Right lobe of liver (tissue), 6 donors: ENCODE measurements at regions not wholly inside any gene's neighbourhood (a gene's known extent, or its start where the extent isn't known, plus 50 kb on each side); places are given as distances from the start of the nearest gene placed in this dataset.

ENCODE experiments used
- ATAC-seq, 4 donors: fragments of 200-7000 bp; cut with Tn5 transposase; one replicate each; pipeline ENCODE4 v1.9.1; 2020; ENCODE audit warnings: mild to moderate bottlenecking in 4 of 4, moderate library complexity in 4 of 4
- DNase-seq, 3 donors: peaks; one replicate each; pipeline ENCODE4 v3.0.0-alpha.2; 2020
- H3K27ac ChIP-seq, 3 donors: fragments of 200-600 bp; one replicate each; pipeline ENCODE4 v1.8.0; 2022
- H3K27me3 ChIP-seq, 2 donors: fragments of 200-600 bp; one replicate each; pipeline ENCODE4 v1.8.0; 2022
- H3K36me3 ChIP-seq, 4 donors: fragments of 200-600 bp; sonication (generic) in 1 of 4; one replicate each; pipeline versions ENCODE4 v1.5.1 to v1.8.0; 2017 to 2022; ENCODE audit warnings: control low read depth in 1 of 4
- H3K4me1 ChIP-seq, 4 donors: fragments of 200-600 bp; sonication (generic) in 1 of 4; one replicate each; pipeline versions ENCODE4 v1.5.1 to v1.8.0; 2017 to 2022; ENCODE audit warnings: control low read depth in 1 of 4
- H3K4me3 ChIP-seq, 3 donors: fragments of 200-600 bp; one replicate each; pipeline ENCODE4 v1.8.0; 2022
- H3K9me3 ChIP-seq, 4 donors: fragments of 200-600 bp; sonication (generic) in 1 of 4; one replicate each; pipeline versions ENCODE4 v1.5.1 to v1.8.0; 2017 to 2022; ENCODE audit warnings: control low read depth in 1 of 4
- CTCF ChIP-seq, 4 donors: fragments of 200-600 bp in 3 of 4; fragments of 450-650 bp in 1 of 4; IDR thresholded peaks; one replicate each; pipeline versions ENCODE4 v1.5.1 to v1.8.0; 2016 to 2022; ENCODE audit warnings: antibody characterized with exemption in 4 of 4, mild to moderate bottlenecking in 2 of 4
- POLR2A ChIP-seq: fragments of 450-650 bp; IDR thresholded peaks from one replicate; pipeline ENCODE4 v1.6.1; 2017; ENCODE audit warnings: antibody characterized with exemption, mild to moderate bottlenecking
- WGBS: methylation state at CpG from one replicate; pipeline ENCODE4 v1.1.6; 2018; ENCODE audit warnings: low coverage, low lambda C conversion rate; ENCODE audit not compliant: insufficient coverage; ENCODE audit errors: missing lambda C conversion rate; 5-methylcytosine and 5-hydroxymethylcytosine counted together
- intact Hi-C, 2 donors: fragments of 100-400 bp; cut with DNase I; formaldehyde crosslinking; loops; one replicate each; pipeline versions ENCODE4 v1.11.2 to v1.14.1; 2022
- donor health status: DM: no; HTN: yes; CAD: no.
- donor health status: DM: no; HTN: no; CAD: no.
- donor health status: DM: no; HTN: no; CAD: no.
- donor health status: DM: no; HTN: yes; CAD: no.
- donor health status: DM: no; HTN: yes; CAD: no.

GRCh38 chr14:66143387-66144112, 342.6 kb upstream of the CCDC196 start:
- TF ChIP-seq CTCF (IDR thresholded peaks at IDR 0.05) (no peak), POLR2A (no peak)
- Histone ChIP-seq H3K36me3 (no peaks in the 10 kb centered on the region), H3K4me3 (no peak overlapping the region), H3K9me3 (no peaks in the 10 kb centered on the region), H3K27me3 (no peaks in the 10 kb centered on the region), H3K27ac (no peak overlapping the region), H3K4me1 (no peaks in the 10 kb centered on the region)
- ATAC-seq = no peak
- intact Hi-C loops = no loop called here
- WGBS = 60% methylated on average over 1 of the region's 6 CpGs
- no peak for DNase-seq

GRCh38 chr14:66152302-66152701, 333.9 kb upstream of the CCDC196 start:
- Histone ChIP-seq H3K36me3 (no peaks in the 10 kb centered on the region), H3K27me3 (no peaks in the 10 kb centered on the region), H3K4me3 (no peak overlapping the region), H3K27ac (no peak overlapping the region), H3K9me3 (no peaks in the 10 kb centered on the region), H3K4me1 (no peaks in the 10 kb centered on the region)
- ATAC-seq (no peak), DNase-seq (no peak)
- intact Hi-C loops = no loop called here
- TF ChIP-seq CTCF (IDR thresholded peaks at IDR 0.05) (no peak), POLR2A (no peak)

GRCh38 chr14:66152747-66153146, 333.4 kb upstream of the CCDC196 start:
- WGBS = 60% methylated on average over 4 of the region's 5 CpGs
- Histone ChIP-seq H3K9me3 (no peaks in the 10 kb centered on the region), H3K27ac (no peak overlapping the region), H3K36me3 (no peaks in the 10 kb centered on the region), H3K4me3 (no peak overlapping the region), H3K4me1 (no peaks in the 10 kb centered on the region), H3K27me3 (no peaks in the 10 kb centered on the region)
- TF ChIP-seq POLR2A (no peak), CTCF (IDR thresholded peaks at IDR 0.05) (no peak)
- ATAC-seq (no peak), DNase-seq (no peak)
- intact Hi-C loops = no loop called here

GRCh38 chr14:66163023-66163422, 323.1 kb upstream of the CCDC196 start:
- no peak for ATAC-seq
- WGBS = 59% methylated on average over 3 of the region's 3 CpGs
- intact Hi-C loops = no loop called here

More at GRCh38 chr14:66163023-66163422, 323.1 kb upstream of the CCDC196 start:
- Histone ChIP-seq H3K4me3 (no peak overlapping the region), H3K36me3 (no peaks in the 10 kb centered on the region), H3K4me1 (no peaks in the 10 kb centered on the region), H3K9me3 (no peaks in the 10 kb centered on the region), H3K27ac (no peak overlapping the region), H3K27me3 (no peaks in the 10 kb centered on the region)
- no peak for TF ChIP-seq POLR2A
- TF ChIP-seq CTCF (IDR thresholded peaks at IDR 0.05) = no peak
- DNase-seq = no peak
